ENCODE measurements at regions not wholly inside any gene's neighbourhood (a gene's known extent, or its start where the extent isn't known, plus 50 kb on each side); places are given as distances from the start of the nearest gene placed in this dataset.

DNA sequence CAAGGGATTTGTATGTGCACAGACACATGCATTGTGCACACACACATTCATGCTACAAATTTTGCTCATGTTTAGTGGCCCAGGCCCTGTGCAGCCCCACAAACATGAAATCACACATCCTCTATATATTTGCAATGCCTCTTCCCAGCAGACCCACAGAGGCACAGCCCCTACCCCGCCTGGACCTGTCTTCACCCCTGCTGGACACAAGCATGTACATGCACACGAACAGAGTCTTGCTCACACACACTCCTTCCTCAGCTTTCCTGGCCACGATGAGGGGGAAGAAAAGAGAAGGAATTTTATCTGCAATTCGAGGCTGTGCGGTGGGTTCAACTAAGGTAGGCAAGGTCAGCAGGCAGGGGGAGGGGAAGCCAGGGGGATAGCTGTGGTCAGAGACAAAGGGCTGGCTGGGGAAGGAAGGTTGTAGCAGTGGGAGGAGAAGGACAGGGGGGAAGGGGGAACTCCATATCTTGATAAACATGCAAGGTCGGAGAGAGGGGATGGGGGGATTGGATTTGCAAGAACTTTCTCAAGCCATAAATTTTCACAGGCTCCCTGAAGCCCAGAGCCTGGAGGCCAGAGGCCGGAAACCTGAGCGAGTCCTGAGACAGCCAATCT, 156.4 kb downstream of the EFNB1 start:
- H3K27me3 ChIP-seq (ENCODE audit: insufficient read depth, poor library complexity, severe bottlenecking) = no peaks in the 10 kb centered on the region
- no peak overlapping the region for H3K4me3 ChIP-seq (replicated peaks; ENCODE audit: insufficient read depth, low read length)
- no peak for TF ChIP-seq SPI1 (IDR thresholded peaks at IDR 0.05; ENCODE audit: borderline replicate concordance, low read depth)
- no peak for TF ChIP-seq GABPA (IDR thresholded peaks at IDR 0.05; ENCODE audit: low read depth)
- TF ChIP-seq POLR2AphosphoS5 (IDR thresholded peaks at IDR 0.05; ENCODE audit: low read depth) = no peak
- TF ChIP-seq, protein P1, sequence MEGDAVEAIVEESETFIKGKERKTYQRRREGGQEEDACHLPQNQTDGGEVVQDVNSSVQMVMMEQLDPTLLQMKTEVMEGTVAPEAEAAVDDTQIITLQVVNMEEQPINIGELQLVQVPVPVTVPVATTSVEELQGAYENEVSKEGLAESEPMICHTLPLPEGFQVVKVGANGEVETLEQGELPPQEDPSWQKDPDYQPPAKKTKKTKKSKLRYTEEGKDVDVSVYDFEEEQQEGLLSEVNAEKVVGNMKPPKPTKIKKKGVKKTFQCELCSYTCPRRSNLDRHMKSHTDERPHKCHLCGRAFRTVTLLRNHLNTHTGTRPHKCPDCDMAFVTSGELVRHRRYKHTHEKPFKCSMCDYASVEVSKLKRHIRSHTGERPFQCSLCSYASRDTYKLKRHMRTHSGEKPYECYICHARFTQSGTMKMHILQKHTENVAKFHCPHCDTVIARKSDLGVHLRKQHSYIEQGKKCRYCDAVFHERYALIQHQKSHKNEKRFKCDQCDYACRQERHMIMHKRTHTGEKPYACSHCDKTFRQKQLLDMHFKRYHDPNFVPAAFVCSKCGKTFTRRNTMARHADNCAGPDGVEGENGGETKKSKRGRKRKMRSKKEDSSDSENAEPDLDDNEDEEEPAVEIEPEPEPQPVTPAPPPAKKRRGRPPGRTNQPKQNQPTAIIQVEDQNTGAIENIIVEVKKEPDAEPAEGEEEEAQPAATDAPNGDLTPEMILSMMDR (IDR thresholded peaks at IDR 0.05; ENCODE audit: insufficient read depth, low read length) = no peak
- TF ChIP-seq, protein P2, sequence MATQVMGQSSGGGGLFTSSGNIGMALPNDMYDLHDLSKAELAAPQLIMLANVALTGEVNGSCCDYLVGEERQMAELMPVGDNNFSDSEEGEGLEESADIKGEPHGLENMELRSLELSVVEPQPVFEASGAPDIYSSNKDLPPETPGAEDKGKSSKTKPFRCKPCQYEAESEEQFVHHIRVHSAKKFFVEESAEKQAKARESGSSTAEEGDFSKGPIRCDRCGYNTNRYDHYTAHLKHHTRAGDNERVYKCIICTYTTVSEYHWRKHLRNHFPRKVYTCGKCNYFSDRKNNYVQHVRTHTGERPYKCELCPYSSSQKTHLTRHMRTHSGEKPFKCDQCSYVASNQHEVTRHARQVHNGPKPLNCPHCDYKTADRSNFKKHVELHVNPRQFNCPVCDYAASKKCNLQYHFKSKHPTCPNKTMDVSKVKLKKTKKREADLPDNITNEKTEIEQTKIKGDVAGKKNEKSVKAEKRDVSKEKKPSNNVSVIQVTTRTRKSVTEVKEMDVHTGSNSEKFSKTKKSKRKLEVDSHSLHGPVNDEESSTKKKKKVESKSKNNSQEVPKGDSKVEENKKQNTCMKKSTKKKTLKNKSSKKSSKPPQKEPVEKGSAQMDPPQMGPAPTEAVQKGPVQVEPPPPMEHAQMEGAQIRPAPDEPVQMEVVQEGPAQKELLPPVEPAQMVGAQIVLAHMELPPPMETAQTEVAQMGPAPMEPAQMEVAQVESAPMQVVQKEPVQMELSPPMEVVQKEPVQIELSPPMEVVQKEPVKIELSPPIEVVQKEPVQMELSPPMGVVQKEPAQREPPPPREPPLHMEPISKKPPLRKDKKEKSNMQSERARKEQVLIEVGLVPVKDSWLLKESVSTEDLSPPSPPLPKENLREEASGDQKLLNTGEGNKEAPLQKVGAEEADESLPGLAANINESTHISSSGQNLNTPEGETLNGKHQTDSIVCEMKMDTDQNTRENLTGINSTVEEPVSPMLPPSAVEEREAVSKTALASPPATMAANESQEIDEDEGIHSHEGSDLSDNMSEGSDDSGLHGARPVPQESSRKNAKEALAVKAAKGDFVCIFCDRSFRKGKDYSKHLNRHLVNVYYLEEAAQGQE (IDR thresholded peaks at IDR 0.05; ENCODE audit: insufficient replicate concordance, low read depth) = no peak
- H3K27ac ChIP-seq (replicated peaks) = no peak overlapping the region
- DNase-seq (ENCODE audit: low read depth in 1 of 2, low spot score in 1 of 2) = no peak

DNA sequence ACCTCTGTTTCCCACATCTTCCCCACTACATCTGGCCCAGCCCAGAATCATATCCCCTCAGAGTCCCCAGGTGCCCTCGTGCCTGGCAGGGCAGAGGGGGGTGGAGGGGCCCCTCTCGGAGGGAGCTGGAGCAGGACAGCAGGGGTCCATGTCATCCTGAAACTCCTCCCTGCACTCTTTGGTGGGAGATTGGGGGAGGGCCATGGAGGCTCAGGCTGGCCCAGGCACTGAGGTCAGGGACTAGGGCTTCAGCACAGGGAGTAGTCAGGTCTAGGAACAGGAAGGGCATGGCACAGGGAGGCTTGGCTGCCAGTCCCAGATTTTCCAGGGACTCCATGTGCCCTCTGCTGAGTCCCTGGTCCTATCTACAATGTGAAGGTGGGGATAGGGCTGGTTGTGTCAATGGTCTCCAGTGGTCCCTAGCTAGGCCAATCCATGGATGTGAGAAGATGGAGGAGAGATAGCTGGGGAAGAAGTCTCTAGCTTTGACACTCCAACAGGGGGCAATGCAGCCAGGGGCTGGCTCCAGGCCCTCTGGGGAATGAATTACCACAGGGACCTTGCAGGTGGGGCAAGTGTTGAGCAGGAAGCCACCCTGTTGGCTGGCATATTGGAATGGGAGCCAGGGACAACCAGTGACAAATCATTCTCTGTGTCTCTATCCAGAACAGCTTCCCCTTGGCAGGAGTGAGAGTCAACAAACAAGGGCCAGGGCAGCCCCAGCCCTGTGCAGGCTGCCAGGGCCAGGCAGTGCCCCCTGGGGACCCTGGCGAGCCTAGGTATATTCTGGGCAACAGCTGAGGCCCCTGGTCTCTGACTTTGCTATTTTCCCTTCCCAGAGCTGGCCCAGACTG, 154.4 kb downstream of the EFNB1 start:
- no peak for DNase-seq (ENCODE audit: low read depth in 1 of 2, low spot score in 1 of 2)

DNA sequence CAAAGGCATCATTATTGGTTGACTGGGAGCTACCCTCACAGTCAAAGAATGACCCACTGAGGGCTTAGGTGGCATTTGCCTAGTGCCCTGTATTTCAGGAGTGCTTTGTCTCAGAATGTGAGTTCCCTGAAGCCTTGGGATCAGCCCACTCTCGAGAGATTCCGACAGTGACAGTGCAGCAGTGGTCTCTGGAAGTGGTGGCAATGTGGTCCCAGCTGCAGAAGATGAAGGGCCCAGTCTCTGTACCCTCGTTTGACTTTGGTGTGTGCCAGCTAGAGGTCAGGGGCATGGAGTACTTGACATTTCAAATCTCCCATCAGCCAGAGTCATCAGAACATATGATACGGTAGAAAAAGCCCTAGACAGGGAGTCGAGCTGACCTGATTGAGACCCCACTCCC, 153.7 kb downstream of the EFNB1 start:
- TF ChIP-seq, protein P1 (IDR thresholded peaks at IDR 0.05; ENCODE audit: insufficient read depth, low read length) = no peak
- TF ChIP-seq SPI1 (IDR thresholded peaks at IDR 0.05; ENCODE audit: borderline replicate concordance, low read depth) (no peak), POLR2AphosphoS5 (IDR thresholded peaks at IDR 0.05; ENCODE audit: low read depth) (no peak), GABPA (IDR thresholded peaks at IDR 0.05; ENCODE audit: low read depth) (no peak)
- TF ChIP-seq, protein P2 (IDR thresholded peaks at IDR 0.05; ENCODE audit: insufficient replicate concordance, low read depth) = no peak
- Histone ChIP-seq H3K4me3 (replicated peaks; ENCODE audit: insufficient read depth, low read length) (no peak overlapping the region), H3K27me3 (ENCODE audit: insufficient read depth, poor library complexity, severe bottlenecking) (no peaks in the 10 kb centered on the region), H3K27ac (replicated peaks) (no peak overlapping the region)
- DNase-seq (ENCODE audit: low read depth in 1 of 2, low spot score in 1 of 2) = no peak

More for the DNA sequence above, 154.4 kb downstream of the EFNB1 start:
- H3K4me3 ChIP-seq (replicated peaks; ENCODE audit: insufficient read depth, low read length) = no peak overlapping the region
- no peaks in the 10 kb centered on the region for H3K27me3 ChIP-seq (ENCODE audit: insufficient read depth, poor library complexity, severe bottlenecking)
- no peak overlapping the region for H3K27ac ChIP-seq (replicated peaks)
- TF ChIP-seq SPI1 (IDR thresholded peaks at IDR 0.05; ENCODE audit: borderline replicate concordance, low read depth) (no peak), POLR2AphosphoS5 (IDR thresholded peaks at IDR 0.05; ENCODE audit: low read depth) (no peak), GABPA (IDR thresholded peaks at IDR 0.05; ENCODE audit: low read depth) (no peak)
- TF ChIP-seq, protein P2 (IDR thresholded peaks at IDR 0.05; ENCODE audit: insufficient replicate concordance, low read depth) = no peak
- TF ChIP-seq, protein P1 (IDR thresholded peaks at IDR 0.05; ENCODE audit: insufficient read depth, low read length) = no peak

All from HL-60 (cell line).